ENCODE measurements at regions not wholly inside any gene's neighbourhood (a gene's known extent, or its start where the extent isn't known, plus 50 kb on each side); places are given as distances from the start of the nearest gene placed in this dataset.
A peak's percentile ranks its signal among the peaks of the same experiment; 100 is the strongest.

DNA sequence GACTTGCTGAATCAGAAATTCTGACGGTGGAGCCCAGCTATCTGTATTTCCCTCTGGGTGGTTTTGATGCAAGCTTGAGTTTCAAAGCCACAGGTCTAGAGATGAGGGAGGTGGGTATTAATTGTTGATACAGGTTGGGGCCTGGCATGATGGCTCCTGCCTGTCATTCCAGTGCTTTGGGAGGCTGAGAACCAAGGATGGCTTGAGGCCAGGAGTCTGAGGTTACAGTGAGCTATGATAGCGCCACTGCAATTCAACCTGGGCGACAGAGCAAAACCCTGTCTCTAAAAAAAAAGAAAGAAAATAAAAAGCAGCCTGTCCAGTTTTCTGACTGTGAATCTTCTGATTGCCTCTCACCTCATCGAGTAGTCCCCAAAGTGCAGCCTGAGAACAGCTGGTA is 184.8 kb upstream of the SASH1 start:
- H3K4me1 ChIP-seq: no peaks in the 10 kb centered on the region
- DNase-seq (ENCODE audit: low read depth in 1 of 2, low spot score in 1 of 2): no peak
- TF ChIP-seq, protein P1, sequence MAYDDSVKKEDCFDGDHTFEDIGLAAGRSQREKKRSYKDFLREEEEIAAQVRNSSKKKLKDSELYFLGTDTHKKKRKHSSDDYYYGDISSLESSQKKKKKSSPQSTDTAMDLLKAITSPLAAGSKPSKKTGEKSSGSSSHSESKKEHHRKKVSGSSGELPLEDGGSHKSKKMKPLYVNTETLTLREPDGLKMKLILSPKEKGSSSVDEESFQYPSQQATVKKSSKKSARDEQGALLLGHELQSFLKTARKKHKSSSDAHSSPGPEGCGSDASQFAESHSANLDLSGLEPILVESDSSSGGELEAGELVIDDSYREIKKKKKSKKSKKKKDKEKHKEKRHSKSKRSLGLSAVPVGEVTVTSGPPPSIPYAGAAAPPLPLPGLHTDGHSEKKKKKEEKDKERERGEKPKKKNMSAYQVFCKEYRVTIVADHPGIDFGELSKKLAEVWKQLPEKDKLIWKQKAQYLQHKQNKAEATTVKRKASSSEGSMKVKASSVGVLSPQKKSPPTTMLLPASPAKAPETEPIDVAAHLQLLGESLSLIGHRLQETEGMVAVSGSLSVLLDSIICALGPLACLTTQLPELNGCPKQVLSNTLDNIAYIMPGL (CRISPR knock-in tag; IDR thresholded peaks at IDR 0.05; ENCODE audit: borderline replicate concordance): no peak
- TF ChIP-seq FOSB (CRISPR knock-in tag; IDR thresholded peaks at IDR 0.05): no peak
- TF ChIP-seq JUNB (IDR thresholded peaks at IDR 0.05): no peak
- ChIA-PET CTCF (interaction anchor here (0.8 kb wide), 1 partner anchor 19 kb away, joined by 3 read pairs; no protein-coding TSS in a partner anchor), POLR2A (no interaction called here)
- FAIRE-seq: no peak
- no peaks in the 10 kb centered on the region for H3K9me3 ChIP-seq
- no peak overlapping the region for H3K4me3 ChIP-seq
- ATAC-seq: no peak
- H3K27ac ChIP-seq: no peak overlapping the region
- H3K4me2 ChIP-seq: no peak overlapping the region
- 82% methylated on average over 4 of the region's 4 CpGs for WGBS (ENCODE audit: missing lambda C conversion rate)

DNA sequence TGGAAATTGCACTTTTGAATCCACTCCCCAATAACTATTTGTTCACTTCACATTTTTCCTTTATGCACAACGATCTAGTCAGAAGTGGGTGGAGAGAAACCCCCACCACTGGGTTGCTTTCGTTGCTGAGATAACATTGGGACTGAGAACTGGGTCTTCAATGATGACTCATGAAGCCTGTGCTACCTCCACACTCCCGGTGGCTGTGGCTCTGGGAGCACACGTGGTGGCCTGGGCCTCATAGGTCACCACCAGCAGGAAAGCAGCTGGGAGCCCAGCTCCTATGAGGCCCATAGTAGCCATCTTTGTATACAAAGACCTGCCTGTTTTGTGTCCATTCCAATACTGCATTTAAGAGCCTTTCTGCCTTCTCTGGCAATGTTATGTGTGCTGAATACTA is 178.0 kb upstream of the SASH1 start:
- Histone ChIP-seq H3K4me2 (no peak overlapping the region), H3K4me1 (no peaks in the 10 kb centered on the region), H3K9me3 (no peaks in the 10 kb centered on the region), H3K27ac (no peak overlapping the region), H3K4me3 (no peak overlapping the region)
- FAIRE-seq: no peak
- POLR2A ChIA-PET: no interaction called here
- CTCF ChIA-PET: interaction anchor here (1.1 to 3.2 kb wide), 5 partner anchors 12 to 782 kb away, joined by 3 to 46 read pairs (median 4); partner anchors contain the start of gene SAMD5
- DNase-seq (ENCODE audit: low read depth in 1 of 2, low spot score in 1 of 2): no peak
- WGBS (ENCODE audit: missing lambda C conversion rate): 39% methylated on average over 2 of the region's 4 CpGs
- TF ChIP-seq KDM5A (IDR thresholded peaks at IDR 0.05) (no peak), TFCP2L1 (CRISPR knock-in tag; IDR thresholded peaks at IDR 0.05) (no peak), CEBPB (IDR thresholded peaks at IDR 0.05) (no peak), TP53 (CRISPR knock-in tag; IDR thresholded peaks at IDR 0.05) (no peak), GATA3 (IDR thresholded peaks at IDR 0.05; ENCODE audit: borderline replicate concordance) (no peak), NR3C1 (IDR thresholded peaks at IDR 0.05) (no peak)
- TF ChIP-seq, protein P2, sequence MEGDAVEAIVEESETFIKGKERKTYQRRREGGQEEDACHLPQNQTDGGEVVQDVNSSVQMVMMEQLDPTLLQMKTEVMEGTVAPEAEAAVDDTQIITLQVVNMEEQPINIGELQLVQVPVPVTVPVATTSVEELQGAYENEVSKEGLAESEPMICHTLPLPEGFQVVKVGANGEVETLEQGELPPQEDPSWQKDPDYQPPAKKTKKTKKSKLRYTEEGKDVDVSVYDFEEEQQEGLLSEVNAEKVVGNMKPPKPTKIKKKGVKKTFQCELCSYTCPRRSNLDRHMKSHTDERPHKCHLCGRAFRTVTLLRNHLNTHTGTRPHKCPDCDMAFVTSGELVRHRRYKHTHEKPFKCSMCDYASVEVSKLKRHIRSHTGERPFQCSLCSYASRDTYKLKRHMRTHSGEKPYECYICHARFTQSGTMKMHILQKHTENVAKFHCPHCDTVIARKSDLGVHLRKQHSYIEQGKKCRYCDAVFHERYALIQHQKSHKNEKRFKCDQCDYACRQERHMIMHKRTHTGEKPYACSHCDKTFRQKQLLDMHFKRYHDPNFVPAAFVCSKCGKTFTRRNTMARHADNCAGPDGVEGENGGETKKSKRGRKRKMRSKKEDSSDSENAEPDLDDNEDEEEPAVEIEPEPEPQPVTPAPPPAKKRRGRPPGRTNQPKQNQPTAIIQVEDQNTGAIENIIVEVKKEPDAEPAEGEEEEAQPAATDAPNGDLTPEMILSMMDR (IDR thresholded peaks at IDR 0.05): no peak
- TF ChIP-seq, protein P1 (CRISPR knock-in tag; IDR thresholded peaks at IDR 0.05; ENCODE audit: borderline replicate concordance): no peak
- TF ChIP-seq, protein P3, sequence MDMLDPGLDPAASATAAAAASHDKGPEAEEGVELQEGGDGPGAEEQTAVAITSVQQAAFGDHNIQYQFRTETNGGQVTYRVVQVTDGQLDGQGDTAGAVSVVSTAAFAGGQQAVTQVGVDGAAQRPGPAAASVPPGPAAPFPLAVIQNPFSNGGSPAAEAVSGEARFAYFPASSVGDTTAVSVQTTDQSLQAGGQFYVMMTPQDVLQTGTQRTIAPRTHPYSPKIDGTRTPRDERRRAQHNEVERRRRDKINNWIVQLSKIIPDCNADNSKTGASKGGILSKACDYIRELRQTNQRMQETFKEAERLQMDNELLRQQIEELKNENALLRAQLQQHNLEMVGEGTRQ (IDR thresholded peaks at IDR 0.05): no peak
- no peak for ATAC-seq

DNA sequence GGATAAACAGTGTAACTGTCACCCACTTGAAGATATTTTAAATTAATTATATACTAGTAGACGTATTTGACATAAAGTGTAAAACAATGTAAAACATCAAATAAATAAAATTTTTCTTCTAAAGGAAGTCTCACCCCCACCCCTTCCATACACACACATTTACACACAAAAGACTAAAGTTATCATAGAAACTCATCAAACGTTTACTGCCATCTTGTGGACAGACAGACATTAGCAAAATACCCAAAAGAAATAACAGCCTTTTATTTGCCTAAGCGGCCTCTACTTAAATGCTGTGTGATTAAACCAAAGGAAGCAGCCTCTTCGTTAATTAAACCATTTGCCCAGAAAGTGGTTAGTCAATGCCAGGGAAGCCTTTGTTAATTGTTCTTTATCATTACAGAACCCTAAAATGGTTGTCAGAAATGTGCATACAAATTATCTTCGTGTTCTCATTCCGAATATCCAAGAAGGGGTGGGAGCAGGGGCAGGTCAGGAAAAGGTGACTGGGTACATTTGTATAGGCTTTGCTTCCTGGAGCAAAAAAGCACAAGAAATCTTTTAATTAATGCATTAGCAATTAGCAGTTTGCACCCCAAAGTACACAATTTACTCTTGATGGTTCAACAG is 176.2 kb upstream of the SASH1 start:
- FAIRE-seq: no peak
- WGBS (ENCODE audit: missing lambda C conversion rate): 34% methylated on average over 6 of the region's 6 CpGs

More for the DNA sequence above, 176.2 kb upstream of the SASH1 start:
- no peak overlapping the region for H3K27ac ChIP-seq
- CTCF ChIA-PET: interaction anchor here (1.0 to 3.5 kb wide), 12 partner anchors 10 to 784 kb away, joined by 3 to 46 read pairs (median 4); partner anchors contain the start of gene SAMD5
- H3K9me3 ChIP-seq: no peaks in the 10 kb centered on the region
- TF ChIP-seq RAD21 (conservative IDR thresholded peaks at IDR 0.05 in 1 of 2, IDR thresholded peaks at IDR 0.05 in 1 of 2): peak; percentile 74 to 80
- TF ChIP-seq POLR2AphosphoS2 (conservative IDR thresholded peaks at IDR 0.05; ENCODE audit: low read length): no peak
- no peak for TF ChIP-seq MAZ (IDR thresholded peaks at IDR 0.05; ENCODE audit: borderline replicate concordance, low read depth, low read length)
- TF ChIP-seq, protein P2 (IDR thresholded peaks at IDR 0.05): peak; percentile 66
- TF ChIP-seq SMC3 (IDR thresholded peaks at IDR 0.05): peak; percentile 87
- DNase-seq (ENCODE audit: low read depth in 1 of 2, low spot score in 1 of 2): peak; percentile 16 to 57
- POLR2A ChIA-PET: no interaction called here
- ATAC-seq: peak in 1 of 2 experiments; percentile 68; a peak in 2 of 6 replicates
- no peak overlapping the region for H3K4me2 ChIP-seq
- no peaks in the 10 kb centered on the region for H3K4me1 ChIP-seq
- H3K4me3 ChIP-seq: no peak overlapping the region
